Thyroid gland (tissue), 4 donors: ENCODE measurements at regions not wholly inside any gene's neighbourhood (a gene's known extent, or its start where the extent isn't known, plus 50 kb on each side); places are given as distances from the start of the nearest gene placed in this dataset.

Experiments
- DNase-seq, 2 donors: peaks; one replicate each; pipeline ENCODE4 v3.0.0-alpha.2; 2019
- H3K27ac ChIP-seq, 3 donors: fragments of 200-600 bp; sonication (generic); 1 replicate in 2 of 3; 2 replicates in 1 of 3; pipeline ENCODE4 v1.5.1; 2016 to 2019; ENCODE audit warnings: mild to moderate bottlenecking in 1 of 3, moderate library complexity in 1 of 3
- H3K27me3 ChIP-seq: fragments of 200-600 bp; sonication (generic); one replicate; pipeline ENCODE4 v1.5.1; 2019
- H3K36me3 ChIP-seq, 2 donors: fragments of 200-600 bp; sonication (generic); one replicate each; pipeline ENCODE4 v1.5.1; 2016 to 2019
- H3K4me1 ChIP-seq, 2 donors: fragments of 200-600 bp; sonication (generic); one replicate each; pipeline ENCODE4 v1.5.1; 2017 to 2019
- H3K4me3 ChIP-seq, 3 donors: fragments of 200-600 bp; sonication (generic); replicated peaks in 1 of 3; 1 replicate in 2 of 3; 2 replicates in 1 of 3; pipeline ENCODE4 v1.5.1; 2016; ENCODE audit warnings: mild to moderate bottlenecking in 1 of 3
- H3K9me3 ChIP-seq: fragments of 200-600 bp; sonication (generic); one replicate; pipeline ENCODE4 v1.5.1; 2017
- POLR2A ChIP-seq, 2 donors: fragments of 450-650 bp; IDR thresholded peaks; one replicate each; pipeline ENCODE4 v1.6.1; 2017; ENCODE audit warnings: antibody characterized with exemption in 2 of 2, mild to moderate bottlenecking in 2 of 2, moderate library complexity in 1 of 2
- WGBS, 2 donors: methylation state at CpG; one replicate each; pipeline ENCODE4 v1.1.5; 2017; 5-methylcytosine and 5-hydroxymethylcytosine counted together
- intact Hi-C: fragments of 100-400 bp; cut with DNase I; formaldehyde crosslinking; loops from one replicate; pipeline ENCODE4 v1.15.1; 2023
- TF ChIP-seq, protein P1 (sequence below), 6 experiments: fragments of 200-600 bp in 3 of 6; fragments of 450-650 bp in 3 of 6; sonication (generic) in 3 of 6; IDR thresholded peaks; one replicate each; pipeline ENCODE4 v1.5.1; 2016 to 2019; ENCODE audit warnings: antibody characterized with exemption in 6 of 6, mild to moderate bottlenecking in 2 of 6, inconsistent platforms in 1 of 6, moderate library complexity in 1 of 6

DNA sequence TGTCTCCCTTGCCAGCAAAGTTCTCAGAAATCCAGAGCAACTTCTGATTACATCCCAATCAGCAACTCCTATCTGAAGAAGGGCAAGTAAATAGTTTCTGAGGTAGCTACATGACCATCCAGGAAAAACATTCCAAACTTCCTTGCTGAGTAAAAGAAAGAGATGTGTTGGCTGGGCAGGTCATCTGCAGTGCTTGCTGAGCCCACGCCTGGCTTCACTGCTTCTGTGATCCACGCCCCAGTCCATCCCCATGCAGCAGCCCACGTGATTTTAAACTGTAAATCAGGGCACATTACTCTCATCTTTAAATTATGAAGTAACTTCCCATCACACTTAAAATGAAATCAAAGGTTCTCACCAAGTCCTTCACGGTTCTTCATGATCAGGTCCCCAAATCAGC is 603.6 kb downstream of the QKI start:
- TF ChIP-seq, protein P1, sequence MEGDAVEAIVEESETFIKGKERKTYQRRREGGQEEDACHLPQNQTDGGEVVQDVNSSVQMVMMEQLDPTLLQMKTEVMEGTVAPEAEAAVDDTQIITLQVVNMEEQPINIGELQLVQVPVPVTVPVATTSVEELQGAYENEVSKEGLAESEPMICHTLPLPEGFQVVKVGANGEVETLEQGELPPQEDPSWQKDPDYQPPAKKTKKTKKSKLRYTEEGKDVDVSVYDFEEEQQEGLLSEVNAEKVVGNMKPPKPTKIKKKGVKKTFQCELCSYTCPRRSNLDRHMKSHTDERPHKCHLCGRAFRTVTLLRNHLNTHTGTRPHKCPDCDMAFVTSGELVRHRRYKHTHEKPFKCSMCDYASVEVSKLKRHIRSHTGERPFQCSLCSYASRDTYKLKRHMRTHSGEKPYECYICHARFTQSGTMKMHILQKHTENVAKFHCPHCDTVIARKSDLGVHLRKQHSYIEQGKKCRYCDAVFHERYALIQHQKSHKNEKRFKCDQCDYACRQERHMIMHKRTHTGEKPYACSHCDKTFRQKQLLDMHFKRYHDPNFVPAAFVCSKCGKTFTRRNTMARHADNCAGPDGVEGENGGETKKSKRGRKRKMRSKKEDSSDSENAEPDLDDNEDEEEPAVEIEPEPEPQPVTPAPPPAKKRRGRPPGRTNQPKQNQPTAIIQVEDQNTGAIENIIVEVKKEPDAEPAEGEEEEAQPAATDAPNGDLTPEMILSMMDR (IDR thresholded peaks at IDR 0.05), result no peak
- TF ChIP-seq POLR2A (IDR thresholded peaks at IDR 0.05), result no peak
- no peak for DNase-seq
- 85 to 94% methylated on average over 4 of the region's 4 CpGs for WGBS, 2 donors
- H3K4me1 ChIP-seq, result no peaks in the 10 kb centered on the region
- no peaks in the 10 kb centered on the region for H3K36me3 ChIP-seq
- no peaks in the 10 kb centered on the region for H3K9me3 ChIP-seq
- H3K4me3 ChIP-seq, result no peak overlapping the region
- intact Hi-C loops, result no loop called here
- H3K27ac ChIP-seq, result no peak overlapping the region
- no peaks in the 10 kb centered on the region for H3K27me3 ChIP-seq

DNA sequence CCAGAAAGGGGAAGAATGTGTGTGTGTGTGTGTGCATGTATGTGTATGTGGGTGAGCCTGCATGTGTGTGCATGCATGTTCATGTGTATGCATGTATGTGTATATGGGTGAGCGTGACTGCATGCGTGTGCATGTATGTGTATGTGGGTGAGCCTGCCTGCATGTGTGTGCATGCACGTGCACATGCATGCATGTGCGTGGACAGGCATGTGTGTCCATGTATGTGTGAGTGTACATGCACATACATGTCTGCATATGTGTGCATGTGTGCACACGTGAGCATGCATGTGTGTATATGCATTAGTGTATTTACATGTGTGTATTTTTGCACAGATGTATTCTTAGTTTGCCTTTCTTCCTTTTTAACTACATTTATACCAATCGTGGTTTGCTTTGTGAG is 601.5 kb downstream of the QKI start:
- Histone ChIP-seq H3K36me3 (no peaks in the 10 kb centered on the region), H3K27ac (no peak overlapping the region), H3K4me1 (no peaks in the 10 kb centered on the region), H3K4me3 (no peak overlapping the region), H3K9me3 (no peaks in the 10 kb centered on the region), H3K27me3 (no peaks in the 10 kb centered on the region)
- TF ChIP-seq POLR2A (IDR thresholded peaks at IDR 0.05), result no peak
- TF ChIP-seq, protein P1 (IDR thresholded peaks at IDR 0.05), result no peak
- 90 to 93% methylated on average over 6 of the region's 6 CpGs for WGBS, 2 donors
- intact Hi-C loops, result no loop called here
- DNase-seq, result no peak

- DNase-seq, result no peak
- no peaks in the 10 kb centered on the region for H3K9me3 ChIP-seq
- intact Hi-C loops, result no loop called here
- no peaks in the 10 kb centered on the region for H3K36me3 ChIP-seq
- 80 to 83% methylated on average over 4 of the region's 4 CpGs for WGBS, 2 donors
- no peaks in the 10 kb centered on the region for H3K4me1 ChIP-seq
- H3K27ac ChIP-seq, result no peak overlapping the region
- H3K4me3 ChIP-seq, result no peak overlapping the region
- no peak for TF ChIP-seq POLR2A (IDR thresholded peaks at IDR 0.05)
- TF ChIP-seq, protein P1 (IDR thresholded peaks at IDR 0.05), result no peak
- no peaks in the 10 kb centered on the region for H3K27me3 ChIP-seq
Measured at GRCh38 chr6:164015088-164015484, 600.6 kb downstream of the QKI start.

- H3K27me3 ChIP-seq, result no peaks in the 10 kb centered on the region
- DNase-seq, result no peak
- no peaks in the 10 kb centered on the region for H3K36me3 ChIP-seq
- H3K4me3 ChIP-seq, result no peak overlapping the region
- intact Hi-C loops, result no loop called here
- no peaks in the 10 kb centered on the region for H3K9me3 ChIP-seq
- no peak overlapping the region for H3K27ac ChIP-seq
- TF ChIP-seq, protein P1 (IDR thresholded peaks at IDR 0.05), result no peak
- TF ChIP-seq POLR2A (IDR thresholded peaks at IDR 0.05), result no peak
- no peaks in the 10 kb centered on the region for H3K4me1 ChIP-seq
- 87 to 90% methylated on average over 11 of the region's 11 CpGs for WGBS, 2 donors
Measured at GRCh38 chr6:164014346-164015087, 600.0 kb downstream of the QKI start.

DNA sequence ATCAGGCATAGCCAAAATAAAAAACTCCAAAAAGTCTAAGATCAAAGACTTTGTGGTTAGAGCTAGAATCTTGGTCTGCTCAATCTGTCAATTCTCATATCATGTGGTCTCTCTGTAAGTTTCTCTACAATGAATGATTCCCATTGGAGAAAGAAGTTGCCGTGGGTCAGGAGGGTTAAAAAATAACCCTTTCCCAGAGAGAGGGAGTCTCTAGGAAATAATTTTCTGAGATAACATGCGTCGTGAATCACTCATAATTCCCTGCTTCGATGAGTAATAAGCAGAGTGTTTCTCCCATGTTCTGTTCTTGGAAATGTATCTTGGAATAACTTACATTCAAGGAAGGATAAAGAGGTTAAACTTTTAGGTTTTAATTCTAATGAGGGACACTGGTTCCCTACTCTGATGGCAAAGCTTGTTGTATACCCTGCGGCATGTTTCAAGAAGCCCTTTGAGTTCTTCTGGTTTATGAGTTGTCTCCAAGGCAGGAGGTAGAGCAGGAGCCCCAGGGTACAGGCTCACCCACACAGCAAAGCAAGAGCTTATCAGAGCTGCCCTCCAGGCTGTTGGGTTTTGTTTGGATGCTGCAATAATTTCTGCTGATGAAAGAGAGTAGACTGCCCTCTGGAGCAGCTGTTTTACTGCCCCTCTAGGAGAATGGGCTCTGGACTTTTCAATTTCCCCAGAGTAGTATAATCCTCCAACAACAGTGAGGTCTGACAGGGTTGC is 599.1 kb downstream of the QKI start:
- H3K36me3 ChIP-seq, result no peaks in the 10 kb centered on the region
- 74 to 86% methylated on average over 5 of the region's 5 CpGs for WGBS, 2 donors
- TF ChIP-seq, protein P1 (IDR thresholded peaks at IDR 0.05), result no peak
- no peak for TF ChIP-seq POLR2A (IDR thresholded peaks at IDR 0.05)

More for the DNA sequence above, 599.1 kb downstream of the QKI start:
- H3K4me1 ChIP-seq, result no peaks in the 10 kb centered on the region
- H3K27ac ChIP-seq, result no peak overlapping the region
- H3K27me3 ChIP-seq, result no peaks in the 10 kb centered on the region
- no peak overlapping the region for H3K4me3 ChIP-seq
- no peak for DNase-seq
- H3K9me3 ChIP-seq, result no peaks in the 10 kb centered on the region
- intact Hi-C loops, result no loop called here
